RPMI8226 (cell line): ENCODE measurements at regions not wholly inside any gene's neighbourhood (a gene's known extent, or its start where the extent isn't known, plus 50 kb on each side); places are given as distances from the start of the nearest gene placed in this dataset.

ENCODE experiments used
- DNase-seq: peaks from one replicate; pipeline ENCODE4 v3.0.0-alpha.2; 2015

DNA sequence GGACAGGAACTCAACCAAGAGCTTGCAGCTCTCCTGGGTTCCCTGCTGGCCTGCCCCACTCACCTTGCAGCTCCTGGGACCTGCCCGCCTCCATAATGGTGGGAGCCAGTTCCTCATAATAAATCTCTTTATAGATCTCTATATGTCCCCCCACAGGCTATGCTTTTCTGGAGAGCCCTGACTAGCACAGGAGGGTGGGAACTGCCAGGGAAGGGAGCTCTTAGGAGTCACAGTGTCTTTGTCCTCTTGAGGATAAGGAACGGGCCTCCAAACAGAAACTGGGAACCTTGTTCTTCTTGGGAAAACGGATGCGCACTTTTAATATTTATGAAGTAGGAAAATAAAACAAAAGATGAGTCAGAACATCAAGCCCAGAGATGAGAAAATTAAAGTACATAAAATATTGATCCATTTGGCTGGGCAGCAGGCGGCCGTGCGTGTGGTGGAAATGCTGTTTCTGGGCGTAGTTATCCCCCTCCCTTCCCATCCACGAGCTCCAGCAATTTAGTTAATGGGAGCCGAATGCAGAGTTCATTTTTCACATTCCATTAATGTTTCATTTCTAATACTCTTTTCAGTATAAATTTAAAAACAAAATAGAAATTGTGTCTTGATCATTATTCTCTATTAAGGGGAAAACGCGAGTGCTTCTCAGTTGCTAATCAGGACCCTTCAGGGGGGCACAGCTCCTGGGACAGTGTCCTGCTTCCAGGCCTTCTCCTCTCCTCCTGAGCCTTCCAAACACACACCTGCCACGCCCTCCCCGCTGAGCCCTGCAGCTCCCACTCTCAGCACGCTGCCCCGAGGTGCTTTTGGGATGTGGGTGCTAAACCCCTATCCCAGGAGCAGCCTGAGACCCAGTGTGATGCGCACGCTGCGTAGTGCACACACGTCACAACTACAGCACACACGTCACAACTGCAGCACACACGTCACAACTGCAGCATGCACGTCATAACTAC, 323.3 kb upstream of the AJAP1 start:
- DNase-seq: no peak

DNA sequence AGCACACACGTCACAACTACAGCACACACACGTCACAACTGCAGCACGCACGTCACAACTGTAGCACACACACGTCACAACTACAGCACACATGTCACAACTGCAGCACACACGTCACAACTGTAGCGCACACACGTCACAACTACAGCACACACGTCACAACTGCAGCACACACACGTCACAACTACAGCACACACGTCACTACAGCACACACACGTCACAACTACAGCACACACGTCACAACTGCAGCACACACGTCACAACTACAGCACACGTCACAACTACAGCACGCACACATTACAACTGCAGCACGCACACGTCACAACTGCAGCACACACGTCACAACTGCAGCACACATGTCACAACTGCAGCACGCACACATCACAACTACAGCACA, 322.6 kb upstream of the AJAP1 start:
- DNase-seq: no peak

DNA sequence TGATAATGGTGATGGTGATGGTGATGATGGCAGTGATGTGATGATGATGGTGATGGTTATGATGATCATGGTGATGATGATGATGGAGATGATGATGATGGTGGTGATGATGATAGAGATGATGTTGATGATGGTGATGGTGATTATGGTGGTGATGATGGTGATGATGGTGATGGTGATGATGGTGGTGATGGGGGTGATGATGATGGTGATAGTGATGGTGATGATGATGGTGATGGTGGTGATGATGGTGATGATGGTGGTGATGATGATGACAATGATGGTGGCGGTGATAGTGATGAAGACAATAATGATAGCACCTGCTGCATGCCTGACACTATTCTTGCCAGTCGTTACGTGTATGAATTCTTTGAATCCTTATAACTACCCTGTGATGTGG, 317.9 kb upstream of the AJAP1 start:
- no peak for DNase-seq

DNA sequence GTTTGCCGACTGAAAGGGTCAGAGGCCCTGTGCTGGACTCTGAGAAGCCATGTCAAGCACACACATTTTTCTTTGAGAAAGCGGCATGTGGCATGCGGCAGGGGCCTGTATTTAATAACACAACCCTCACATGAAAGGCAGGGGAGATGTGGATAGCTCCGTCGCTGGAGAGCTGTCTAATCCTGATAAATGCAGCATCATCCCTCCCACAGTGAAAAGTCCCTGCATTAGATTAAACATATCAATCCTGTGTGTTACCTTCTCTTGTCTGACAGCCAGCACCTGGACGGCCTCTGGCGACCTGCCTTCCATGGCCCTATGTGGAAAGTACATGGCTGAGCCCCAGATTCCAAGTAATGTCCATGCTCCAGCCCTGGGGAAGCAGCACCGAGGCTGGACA, 313.0 kb upstream of the AJAP1 start:
- no peak for DNase-seq

DNA sequence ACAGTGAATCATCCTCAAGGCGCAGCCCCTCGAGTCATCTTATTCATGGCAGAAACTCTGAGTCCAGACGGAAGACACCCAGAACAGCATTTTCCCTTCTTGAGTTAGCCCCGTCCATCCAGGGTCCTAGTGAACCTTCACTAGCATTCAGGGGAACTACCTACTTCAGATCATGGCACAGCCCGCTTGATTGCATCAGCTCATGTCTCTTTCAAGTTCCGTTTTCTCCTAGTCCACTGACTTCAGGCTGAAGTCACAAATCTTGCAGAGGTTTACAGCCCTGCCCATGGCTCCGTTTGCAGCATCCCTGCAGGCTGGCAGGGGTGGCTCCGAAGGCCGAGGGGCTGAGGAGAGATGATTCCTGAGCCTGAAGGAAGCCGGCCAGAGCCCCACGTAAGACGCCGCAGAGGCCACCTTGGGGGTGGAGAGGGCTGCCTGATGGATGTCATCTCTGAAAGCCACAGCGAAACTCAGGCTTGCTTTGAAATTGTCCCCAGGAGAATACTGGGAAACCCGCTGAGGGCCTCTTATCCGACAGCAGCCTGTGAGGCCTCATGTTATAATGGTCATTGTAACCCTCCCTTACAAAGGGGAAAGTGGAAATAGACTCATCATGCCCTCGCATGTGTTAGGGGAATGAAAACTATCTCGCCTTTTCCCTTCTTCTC, 310.2 kb upstream of the AJAP1 start:
- no peak for DNase-seq

DNA sequence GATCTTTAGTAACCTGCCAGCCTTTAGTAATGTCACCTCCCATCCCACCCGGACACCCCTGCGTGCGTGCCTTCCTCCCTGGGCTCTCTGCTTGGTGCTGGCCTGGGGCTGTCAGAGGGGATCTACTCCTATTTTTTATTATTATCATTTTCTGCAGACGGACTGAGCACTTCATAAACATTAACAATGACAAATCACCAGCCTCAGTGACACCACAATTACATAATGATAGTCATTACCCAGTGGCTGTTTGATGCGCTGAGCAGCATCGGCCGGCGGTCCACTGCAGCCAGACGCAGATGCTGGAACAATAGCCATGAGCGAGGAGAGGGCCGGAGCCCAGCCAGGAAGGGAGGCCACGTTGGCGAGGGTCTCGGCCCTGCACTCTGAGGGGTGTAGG, 309.3 kb upstream of the AJAP1 start:
- no peak for DNase-seq

DNA sequence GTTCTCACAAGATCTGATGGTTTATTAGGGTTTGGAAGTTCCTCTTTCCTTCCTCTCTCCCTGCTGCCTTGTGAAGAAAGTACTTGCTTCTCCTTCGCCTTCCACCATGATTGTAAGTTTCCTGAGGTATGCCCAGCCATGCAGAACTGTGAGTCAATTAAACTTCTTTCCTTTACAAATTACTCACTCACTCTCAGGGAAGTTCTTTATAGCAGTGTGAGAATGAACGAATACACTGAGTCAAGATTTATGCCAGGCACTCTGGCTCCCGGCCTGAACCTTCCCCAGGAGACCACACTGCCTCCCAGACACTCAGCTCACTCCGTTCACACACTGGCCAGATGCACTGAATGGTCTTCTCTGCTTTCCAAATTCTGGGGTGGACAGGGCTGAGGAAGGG, 308.3 kb upstream of the AJAP1 start:
- DNase-seq: no peak

DNA sequence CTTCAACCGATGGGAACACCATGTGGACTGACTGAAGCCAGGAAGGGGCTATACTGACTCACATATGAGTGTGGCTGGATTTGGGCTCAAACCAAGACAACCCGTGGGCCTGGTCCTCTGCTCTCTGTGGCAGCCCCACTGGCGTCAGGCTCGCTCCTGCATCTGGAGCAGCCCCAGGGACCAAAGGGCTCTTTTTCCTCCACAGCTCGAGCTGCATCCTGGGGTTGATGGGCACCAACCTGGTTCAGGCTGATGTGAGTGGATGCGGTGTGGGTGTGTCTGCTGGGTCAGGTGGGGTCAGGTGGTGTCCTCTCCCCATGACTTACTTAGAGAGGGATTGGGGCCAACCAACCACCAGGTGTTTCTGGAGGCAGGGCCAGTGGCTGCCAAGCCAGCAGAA, 303.0 kb upstream of the AJAP1 start:
- DNase-seq: peak; percentile 14

DNA sequence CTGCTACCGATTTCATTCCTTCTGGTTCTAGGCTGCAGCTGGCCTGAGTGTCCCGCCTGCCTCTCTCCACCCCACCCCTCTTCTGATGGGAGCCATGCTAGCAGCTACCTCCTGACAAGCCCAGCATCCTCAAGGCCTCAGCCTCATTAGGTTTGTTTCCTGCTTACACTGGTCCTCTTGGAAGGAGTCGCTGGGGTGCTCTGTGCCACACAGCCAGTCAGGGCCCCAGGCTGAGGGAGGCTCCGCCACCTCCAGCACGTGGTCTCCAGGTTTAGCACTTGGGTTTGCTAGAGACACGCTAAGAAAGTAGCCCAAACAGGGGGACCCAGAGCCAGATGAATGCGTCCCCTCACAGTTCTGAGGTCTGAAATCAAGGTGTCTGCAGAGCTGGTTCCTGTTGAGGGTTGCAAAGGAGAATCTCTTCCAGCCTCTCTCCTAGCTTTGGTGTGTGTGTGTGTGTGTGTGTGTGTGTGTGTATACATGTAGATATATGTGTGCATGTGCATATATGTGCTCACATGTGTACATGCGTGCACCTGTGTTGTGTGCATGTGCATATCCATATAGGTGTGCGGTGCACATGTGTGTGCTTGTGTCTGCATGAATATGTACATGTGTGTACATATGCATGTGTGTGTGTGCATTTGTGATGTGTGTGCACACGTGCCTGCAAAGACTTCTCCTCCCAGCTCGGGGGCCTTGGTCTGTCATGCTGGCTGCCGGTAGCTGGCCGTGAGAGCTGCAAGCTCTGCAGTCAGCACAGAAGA, 301.1 kb upstream of the AJAP1 start:
- DNase-seq: no peak

DNA sequence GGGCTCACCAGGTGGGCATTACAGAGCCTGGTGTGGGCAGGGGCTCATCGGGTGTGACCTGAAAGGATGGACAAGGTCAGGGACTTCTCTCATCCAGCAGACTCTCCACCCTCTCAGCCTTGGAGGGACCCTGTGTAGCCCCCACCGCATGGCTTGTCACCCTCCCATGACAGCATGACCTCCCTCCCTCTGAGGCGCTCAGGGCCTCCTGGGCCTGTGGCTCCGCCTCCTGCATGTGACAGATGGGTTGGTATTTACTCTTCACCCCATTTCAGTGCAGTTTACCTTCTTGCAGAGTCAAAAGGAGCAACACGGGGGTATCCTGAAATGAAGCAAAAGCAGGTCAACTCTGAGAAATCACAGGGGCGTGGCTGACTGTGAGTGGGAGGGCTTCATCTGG, 298.6 kb upstream of the AJAP1 start:
- no peak for DNase-seq

DNA sequence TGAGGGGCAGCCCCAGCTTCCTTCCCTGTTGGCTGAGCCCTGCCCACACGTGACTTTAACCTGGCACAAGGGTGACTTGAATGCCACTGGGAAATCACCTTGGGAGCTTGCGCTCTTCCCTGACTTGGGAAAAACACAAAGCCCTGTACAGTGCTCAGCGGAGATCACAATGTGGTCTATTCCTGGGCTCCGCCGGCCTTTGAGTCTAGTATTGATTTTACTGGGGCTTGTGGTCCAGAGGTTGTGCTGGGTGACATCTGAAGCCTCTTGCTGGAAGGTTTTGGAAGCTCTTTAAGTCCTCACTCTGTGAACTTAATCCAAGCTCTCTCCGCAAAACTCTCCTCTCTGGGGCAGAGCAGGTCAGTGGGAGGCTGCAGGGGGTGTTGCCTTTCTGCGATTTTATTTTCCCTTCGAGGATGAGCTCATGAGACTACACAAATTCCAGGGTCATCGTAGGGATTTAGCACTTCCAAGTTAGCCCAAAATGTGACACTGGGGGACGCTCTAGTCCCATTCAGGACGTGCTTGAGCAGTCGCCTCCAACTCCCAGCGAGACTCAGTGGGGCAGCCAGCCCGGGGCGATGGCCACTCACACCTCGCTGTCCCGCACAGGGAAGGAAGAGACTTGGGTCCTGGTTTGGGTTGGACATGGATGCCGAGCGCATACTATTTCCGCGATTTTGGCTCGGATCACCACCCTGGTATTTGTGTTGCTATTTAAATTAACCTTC, 291.9 kb upstream of the AJAP1 start:
- DNase-seq: no peak

DNA sequence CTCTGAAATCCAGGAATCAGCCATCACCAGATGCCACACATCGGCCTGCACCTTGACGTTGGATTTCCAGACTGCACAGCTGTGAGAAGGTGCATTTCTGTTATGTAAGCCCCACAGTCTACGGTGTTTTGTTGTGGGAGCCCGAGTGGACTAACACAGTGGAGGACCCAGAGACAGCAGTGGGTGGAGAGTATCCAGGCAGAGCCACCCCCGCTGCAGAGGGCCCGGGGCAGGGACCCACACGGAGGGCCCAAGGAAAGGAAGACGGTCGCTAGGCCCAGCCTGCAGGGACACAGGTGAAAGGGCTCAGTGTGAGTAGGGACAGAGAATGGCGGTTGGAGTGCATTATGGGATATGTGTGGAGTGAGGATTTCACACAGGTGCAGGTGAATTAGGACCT, 288.3 kb upstream of the AJAP1 start:
- DNase-seq: no peak

DNA sequence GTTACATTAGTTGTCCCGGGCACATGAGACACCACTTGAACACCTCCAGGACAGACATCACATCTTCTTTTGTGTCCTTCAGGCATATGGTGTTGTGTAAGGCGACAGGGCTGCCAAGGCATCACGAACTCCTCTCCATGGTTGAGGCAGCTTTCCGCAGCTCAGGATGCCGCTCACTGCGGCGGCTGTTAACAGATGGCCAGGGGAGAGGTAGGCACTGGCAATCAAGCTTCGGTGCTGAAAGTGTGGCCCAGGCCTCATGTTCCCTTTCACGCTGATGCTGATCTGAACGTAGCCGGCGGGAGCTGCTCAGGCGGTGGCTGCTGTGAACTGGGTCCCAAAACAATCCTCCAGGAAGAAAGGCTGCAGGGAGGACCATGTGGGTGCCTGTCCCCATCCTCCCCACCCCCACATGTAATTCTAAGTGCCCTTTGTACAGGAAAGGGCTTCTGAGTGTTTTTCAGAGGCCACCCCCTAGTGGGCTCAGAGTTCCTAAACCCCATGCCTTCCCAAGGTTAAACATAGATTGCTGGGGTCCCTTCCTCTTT, 287.1 kb upstream of the AJAP1 start:
- no peak for DNase-seq

DNA sequence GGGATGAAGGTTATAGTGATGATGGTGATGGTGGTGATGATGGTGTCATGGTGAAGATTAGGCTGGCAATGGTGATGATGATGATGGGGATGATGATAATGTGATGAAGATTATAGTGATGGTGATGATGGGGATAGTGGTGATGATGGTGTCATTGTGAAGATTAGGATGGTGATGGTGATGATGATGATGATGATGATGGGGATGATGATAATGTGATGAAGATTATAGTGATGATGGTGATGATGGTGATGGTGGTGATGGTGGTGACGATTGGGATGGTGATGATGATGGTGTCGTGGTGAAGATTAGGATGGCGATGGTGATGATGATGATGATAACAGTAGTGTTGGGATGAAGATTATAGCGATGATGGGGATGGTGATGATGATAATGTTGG, 285.1 kb upstream of the AJAP1 start:
- no peak for DNase-seq

DNA sequence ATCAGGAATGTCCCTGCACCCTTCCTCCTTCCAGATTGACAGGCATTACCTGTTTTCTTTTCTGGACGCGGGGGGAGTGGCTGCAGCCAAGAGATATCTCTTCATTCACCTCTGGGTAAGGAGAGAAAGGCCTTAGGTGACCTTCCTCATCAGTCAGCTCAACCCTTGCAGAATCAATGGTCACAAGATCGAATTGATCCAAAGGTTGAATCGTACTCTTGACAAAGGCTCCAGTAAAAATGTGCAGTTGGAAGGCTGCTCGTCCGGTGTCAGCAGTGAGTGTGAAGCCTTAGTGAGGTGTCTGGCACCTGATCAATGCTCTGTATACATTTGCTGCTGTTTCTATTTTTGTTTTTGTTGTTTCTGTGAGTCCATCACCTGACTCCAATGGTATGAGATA, 282.6 kb upstream of the AJAP1 start:
- no peak for DNase-seq

DNA sequence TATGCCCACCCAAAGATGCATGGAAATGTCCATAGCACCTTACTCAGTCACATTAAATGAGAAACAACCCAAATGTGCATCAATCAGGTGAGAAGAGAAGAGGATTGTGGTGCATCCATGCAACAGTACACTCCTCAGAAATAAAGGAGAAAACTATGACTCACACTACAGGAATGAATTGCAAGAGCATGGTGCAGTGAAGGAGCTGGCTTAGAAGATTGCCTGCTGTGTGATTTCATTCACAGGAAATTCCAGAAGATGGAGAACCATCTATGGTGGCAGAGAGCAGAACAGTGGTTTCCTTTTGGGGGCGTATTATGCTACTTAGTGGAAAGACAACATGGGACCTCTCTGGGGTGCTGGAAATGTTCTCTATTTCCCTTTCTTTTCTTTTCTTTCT, 278.6 kb upstream of the AJAP1 start:
- no peak for DNase-seq

DNA sequence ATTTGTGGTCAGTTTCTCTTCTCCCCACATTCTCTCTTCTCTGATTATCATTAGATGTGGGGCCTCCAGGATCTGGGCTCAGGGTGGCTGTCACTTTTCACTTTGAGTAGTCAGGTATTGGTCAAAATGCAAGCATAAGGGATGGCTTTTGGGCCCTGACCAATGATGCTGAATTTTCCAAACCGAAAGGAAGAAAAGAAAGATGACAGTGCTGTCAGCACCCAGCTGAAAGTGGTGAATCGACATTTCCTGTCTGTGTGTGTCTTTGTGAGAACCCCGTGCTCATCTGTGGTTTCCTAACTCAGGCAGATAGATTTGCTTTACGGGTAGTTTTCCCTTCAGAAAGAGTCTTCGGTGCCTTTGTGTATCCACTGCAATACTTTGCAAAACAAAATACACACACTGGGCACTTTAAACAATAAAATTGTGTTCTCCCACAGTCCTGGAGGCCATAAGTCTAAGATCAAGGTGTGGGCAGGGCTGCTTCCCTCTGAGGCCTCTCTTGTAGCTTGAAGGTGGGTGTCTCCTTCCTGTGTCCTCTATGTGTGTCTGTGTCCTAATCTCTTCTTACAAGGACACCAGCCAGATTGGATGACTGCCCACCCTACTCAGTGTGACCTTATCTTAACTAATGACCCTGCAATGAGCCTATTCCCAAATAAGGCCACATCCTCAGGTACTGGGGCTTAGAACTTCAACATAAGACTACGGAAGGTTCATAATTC, 274.8 kb upstream of the AJAP1 start:
- DNase-seq: peak; percentile 64

DNA sequence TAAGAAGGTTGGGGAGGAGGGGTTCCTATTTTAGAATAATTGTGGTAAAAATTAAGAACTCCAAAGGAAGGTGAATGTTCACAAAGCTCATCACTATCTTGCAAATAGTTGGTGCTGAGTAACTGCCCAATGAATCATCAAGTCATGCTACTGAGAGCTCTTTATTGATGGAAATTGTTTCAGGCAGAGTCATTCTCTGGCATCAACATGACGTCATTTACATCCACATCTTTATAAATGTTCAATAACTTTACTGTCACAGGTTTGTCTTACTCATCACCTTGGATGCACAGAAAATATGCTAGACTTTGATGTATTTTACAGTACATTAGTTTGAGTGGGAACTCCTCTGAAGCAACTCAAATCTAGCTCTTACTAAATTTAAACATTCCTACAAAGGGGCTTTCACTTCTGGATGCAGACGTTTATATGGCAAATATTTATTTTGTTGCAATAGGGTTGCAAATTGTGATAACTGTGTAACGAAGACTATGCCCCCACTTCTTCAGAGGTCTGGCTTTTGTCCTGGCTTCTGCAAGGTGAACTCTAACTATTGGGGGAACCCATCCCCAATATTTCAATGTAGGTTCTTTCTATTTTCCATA, 273.7 kb upstream of the AJAP1 start:
- DNase-seq: no peak

DNA sequence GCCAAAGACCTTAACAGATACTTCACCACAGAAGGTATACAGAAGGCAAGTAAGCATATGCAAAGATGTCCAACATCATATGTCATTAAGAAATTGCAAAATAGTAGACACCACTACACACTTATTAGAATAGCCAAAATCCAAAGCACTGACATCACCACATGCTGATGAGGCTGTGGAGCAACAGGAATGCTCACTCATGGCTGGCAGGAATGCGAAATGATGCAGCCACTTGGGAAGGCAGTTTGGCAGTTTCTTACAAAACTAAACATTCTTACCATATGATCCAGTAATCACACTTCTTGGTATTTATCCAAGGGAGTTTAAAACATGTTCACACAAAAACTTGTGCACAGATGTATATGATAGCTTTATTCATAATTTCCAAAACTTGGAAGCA, 261.2 kb upstream of the AJAP1 start:
- DNase-seq: no peak

DNA sequence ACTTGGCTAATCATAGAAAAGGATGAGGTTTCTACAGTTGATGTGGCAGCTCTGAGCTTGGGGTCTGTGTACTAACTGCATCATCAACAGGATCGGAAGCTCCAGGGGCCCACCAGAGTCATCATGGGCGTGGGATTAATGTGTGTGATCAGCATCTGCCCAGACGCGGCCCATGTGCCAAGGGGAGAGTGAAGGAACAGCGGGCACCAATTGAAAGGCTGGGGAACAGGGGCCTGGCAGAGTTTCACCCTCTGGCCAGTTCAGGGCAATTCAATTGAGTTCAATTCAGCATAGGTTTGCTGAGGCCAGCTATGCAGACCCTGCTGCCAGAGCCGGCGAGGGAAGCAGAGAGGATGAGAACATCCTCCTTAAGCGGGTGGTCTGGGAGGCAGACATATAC, 260.0 kb upstream of the AJAP1 start:
- DNase-seq: no peak

DNA sequence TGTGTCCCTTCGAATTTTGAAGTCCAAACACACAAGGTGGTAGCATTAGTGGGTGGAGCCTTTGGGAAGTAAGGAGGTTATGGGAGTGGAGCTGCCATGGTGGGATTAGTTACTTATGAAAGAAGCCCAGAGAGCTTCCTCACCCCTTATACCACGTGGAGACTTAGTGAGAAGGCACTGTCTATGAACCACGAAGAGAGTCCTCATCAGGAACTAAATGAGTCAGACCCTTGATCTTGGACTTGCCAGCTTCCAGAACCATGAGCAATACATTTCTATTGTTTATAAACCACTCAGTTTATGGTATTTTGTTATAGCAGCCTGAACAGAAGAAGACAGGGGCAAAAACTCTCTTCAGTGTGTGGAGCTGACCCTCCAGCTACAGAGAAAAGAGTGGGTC, 259.3 kb upstream of the AJAP1 start:
- no peak for DNase-seq

DNA sequence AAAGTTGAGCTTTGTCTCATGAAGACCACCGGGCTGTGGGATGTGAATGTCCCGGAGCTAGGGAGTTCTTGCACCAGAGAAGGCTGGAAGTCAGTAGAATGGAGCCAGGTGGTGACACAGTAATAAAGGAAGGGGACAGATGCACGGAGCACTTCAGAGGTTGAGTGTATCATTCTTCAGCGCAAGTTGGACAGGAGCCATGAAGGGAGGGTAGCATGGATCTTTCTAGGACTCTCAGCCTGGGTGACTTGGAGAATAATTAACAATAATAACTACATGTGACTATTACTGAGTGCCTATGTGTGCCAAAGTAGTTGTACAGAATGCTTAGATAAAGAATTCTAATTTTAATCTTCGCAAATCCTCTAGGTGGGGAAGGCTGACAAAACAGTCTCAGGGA, 258.7 kb upstream of the AJAP1 start:
- no peak for DNase-seq
